GM21619 (cell line): ENCODE measurements at regions not wholly inside any gene's neighbourhood (a gene's known extent, or its start where the extent isn't known, plus 50 kb on each side); places are given as distances from the start of the nearest gene placed in this dataset.

Source experiments
- ATAC-seq: cut with Tn5 transposase; IDR thresholded peaks from one replicate; pipeline ENCODE4 v1.9.1; 2021; ENCODE audit not compliant: unreplicated experiment

DNA sequence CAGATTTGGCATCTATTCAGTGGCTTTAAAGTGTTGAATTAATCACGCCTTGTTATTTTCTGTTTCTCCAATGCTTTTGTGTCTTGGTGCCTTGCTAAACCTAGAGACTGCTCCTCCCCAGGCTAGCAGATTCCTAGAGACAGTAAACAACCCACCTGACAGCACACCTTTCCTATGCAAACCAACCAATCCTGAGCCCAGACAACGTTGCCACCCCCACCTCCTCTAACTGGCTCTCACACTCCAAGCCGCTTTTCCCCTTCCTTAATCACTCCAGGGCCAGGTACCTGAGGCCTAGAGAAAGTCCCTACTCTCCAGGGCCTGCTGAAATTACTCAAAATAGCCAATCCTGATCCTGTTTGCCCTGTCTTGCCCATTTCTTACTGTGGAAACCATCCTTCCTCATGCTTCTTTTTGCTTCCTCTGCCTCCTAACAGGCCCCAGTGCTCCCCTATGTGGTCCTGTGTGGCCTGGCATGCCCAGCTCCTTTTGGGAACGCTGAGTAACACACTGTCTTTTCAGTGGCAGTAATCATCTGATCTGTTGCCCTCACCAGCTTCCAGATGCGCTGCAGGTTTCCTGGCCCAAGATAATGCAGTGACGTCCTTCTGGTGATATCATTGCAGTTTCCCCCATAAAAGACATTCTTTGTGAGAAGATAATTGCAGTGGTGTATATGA, 53.4 kb downstream of the GAS1 start:
- no peak for ATAC-seq

DNA sequence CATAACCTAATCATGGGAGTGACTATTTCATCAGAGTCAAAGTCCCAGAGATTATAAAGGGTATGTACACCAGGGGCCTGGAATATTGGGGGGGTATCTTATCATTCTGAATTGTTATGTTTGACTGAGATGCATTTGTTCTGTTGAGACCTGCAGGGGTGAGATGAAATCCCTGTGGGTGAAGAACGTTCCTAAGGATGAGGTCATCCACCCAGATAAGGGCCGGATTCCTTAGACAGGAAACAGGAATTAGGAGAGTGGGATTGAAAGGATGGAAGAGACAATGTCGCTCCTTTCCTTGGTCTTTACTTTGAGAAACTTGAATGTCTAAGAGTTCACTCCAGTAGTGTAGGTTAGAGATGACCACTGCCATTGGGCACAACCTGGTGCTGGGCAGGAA, 54.7 kb downstream of the GAS1 start:
- no peak for ATAC-seq

DNA sequence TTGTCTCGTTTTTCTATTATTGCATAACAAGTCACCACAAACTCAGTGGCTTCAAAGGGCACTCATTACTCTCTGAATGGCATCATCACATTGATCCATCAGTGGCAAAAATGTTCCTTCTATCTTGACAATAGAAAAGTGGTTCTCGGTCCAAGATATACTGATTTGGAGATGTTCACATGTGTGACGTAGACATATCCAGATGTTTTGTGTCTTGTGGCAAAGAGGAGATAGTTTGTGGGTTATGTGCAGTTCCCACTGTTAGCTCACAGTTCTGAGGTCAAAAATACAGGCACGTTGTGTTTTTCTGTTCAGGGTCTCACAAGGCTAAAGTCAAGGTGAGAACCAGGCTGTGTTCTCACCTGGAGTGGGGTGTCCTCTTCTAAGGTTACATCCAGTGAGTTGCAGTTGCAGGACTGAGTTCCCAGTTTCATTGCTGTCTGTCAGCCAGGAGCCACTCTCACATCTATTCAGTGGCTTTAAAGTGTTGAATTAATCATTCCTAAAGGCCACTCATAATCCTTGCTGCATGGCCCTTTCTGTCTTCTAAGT, 55.3 kb downstream of the GAS1 start:
- ATAC-seq = no peak

DNA sequence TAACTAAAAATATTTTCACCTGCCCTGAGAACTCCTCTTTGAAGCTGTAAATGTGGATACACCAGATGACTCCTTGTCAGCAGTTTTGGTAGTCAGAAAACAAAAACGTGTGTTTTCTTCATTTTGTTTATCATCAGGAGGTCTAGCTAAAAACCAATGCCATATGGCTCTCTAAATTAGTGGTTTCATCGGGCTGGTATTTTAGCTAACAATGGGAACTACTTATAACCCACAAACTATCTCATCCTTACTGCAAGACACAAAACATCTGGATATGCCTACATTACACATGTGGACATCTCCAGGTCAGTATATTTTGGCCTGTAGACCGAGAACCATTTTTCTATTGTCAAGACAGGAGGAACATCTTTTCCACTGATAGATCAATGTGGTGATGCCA, 56.2 kb downstream of the GAS1 start:
- ATAC-seq = no peak

DNA sequence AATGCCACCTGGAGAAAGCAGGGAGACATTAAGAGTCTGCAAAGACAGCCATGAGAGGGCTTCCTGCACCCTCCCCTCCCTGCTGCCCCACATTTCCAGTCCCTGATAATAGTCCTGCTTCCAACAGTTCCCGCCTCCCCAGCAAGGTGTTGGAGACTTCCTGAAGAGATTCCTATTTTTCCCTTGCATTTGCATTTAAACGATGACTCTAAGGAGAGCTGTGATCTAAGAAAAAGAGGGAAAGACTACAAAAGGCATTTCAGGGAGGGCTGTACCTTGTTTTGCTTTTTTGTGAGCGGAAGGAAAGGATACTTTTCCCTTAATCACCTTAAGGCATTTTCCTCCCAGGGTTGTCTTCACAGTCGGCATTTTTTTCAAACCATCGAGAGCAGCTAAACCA, 62.1 kb downstream of the GAS1 start:
- ATAC-seq = no peak

DNA sequence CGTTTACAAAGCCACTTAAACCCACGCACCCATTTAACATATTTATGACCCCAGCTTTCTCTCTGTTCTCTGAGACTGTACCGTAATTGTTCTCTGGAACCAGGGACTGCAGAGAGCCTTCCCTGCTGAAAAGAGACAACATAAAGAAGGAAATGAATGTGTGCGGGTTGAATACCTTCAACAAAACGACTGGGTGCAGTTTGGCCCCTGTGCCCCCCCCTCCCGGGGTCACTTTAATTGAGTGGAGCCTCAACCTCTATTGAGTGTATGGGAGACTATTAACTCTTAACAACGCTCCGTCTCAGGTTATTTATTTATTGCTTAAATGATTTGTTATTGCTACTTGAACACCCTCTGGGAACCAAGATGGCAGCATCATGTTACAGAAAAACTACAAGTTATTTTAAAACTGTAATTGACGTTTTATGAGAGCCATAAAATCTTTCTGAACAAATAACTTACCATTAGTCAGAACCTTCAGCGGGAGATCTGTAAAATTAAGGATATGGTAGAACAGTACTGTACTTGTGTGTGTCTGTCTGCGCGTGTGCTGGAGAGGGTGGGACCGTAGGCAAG, 70.6 kb downstream of the GAS1 start:
- no peak for ATAC-seq

DNA sequence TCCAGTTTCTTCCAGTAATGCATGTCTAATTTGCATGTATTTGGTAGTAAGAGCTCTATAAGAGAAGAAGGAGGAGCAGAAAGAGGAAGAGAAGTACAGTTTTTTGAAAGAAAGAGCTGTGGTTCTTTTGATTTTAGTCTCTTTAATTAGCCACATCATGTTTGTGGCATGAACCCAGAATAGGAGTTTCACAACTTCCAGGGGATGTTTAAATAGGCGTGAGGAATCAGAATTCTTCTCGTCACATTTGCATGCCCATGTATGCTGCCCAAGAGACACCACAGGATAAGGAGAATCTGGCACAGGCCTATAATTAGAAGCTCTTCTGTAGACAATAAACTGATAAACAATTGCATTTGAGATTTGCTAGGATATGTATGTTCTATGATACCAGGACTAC, 78.7 kb downstream of the GAS1 start:
- ATAC-seq = no peak

DNA sequence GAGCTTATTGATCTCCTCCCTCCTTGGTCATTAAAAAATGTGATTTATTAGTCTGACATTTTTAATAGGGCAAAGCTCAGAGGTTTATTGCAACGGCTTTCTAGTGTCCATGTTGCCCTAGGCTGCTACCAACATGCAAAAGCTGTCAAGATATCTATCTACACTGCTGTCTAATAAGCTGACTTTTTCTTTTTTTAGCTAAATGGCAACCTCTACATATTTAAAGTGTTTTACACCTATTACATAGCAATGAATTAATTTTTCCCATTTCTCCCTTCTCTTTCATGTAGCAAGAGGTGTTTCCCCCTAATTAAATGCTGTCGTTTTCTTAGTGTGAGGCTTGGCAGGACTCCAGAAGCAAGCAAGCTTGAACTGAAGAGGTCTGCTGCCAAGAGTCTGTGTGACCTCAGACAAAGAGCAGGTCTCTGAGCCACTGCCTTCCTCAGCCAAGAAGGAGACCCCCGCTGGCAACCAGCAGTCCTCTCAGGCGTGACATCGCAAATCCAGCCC, 79.4 kb downstream of the GAS1 start:
- no peak for ATAC-seq

DNA sequence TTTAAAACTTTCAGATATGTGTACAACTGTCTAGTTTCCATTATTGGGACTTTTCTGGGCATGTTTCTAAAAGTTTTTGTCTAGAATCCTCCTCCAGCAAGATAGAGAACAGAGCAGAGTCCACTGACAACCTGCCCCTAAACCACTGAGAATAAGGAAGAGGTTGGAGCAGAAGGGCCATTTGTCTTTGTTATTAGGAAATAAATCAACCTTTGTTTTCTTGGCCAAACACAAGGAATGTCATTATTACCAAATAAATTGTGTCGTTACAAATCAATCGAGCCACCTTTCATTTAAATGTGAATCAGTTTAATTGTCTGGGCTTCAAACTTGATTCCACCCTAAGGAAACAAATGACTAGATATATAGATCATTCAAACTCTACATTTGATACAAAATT, 81.4 kb downstream of the GAS1 start:
- ATAC-seq = no peak

DNA sequence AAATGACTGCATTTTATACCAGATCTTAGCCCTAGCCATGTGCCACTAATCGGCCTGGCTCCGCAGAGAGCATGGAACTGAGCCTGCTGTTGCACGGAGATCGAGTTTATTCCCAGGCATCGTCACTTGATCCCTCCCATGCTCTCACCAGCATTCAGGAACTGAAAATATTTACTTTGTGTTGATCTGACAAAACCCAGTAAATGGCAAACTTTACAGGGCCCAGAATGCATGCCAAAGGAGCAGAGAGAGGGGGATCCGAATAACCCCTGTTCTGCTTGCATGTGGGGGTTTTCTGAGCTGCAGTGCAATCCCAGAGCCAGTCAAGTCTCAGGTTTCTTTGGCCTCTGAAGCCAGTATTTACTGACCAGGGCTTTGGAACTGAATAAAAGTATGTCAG, 87.3 kb downstream of the GAS1 start:
- ATAC-seq = no peak

DNA sequence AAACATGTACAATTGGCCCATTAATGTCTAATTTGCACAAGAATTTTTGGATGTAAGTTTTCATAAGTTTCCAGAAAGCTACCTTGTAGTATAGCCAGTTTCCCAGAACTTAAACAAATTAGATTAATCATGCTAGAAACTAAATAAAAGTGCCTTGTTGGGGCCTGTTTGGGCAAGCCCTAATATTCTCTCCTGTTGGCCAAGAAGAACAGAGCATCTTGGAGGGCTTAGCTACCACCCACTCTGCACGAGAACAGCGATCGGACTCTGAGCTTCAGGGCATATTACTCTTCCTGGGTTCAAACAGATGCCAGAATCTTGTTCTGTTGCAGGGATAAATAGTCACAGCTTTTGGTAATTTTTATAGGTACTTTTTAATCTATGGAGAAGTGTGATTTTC, 88.2 kb downstream of the GAS1 start:
- ATAC-seq = no peak

DNA sequence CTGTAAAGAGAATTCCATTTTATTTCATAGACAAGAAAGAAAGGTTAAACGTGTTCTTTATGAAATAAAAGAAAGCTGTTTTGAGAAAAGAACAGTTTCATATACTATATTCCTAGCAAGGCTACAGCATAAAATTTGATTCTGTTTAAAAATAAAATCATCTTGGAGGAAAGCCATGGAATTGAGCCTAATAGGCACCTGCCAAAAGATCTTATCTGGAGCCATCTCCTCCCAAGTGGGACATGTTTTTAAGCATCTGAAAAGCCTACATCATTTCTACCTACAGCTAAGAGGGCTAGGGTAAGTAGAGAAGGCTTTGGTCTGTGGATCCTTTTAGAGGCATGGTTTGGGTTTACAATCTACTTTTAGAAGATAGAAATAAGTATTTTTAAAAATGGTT, 89.3 kb downstream of the GAS1 start:
- no peak for ATAC-seq

DNA sequence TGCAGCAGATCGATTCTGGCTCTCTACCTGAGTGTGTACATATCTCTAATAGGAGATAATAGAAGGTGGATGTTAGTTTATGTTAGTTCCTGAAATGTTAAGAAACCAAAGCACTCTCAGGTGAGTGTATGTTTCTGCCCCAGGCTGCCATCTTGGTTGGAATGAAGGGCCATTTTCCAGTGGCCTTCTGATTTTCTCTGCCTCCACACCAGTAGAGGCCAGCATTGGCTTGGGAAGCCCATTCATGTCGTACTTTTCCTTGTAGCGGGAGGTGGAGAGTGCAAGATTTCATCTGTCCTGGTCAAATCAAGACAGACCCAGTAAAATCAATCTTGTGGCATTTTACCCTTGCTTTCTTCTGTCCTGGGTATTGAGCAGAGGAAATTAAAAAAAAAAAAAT, 91.0 kb downstream of the GAS1 start:
- no peak for ATAC-seq

DNA sequence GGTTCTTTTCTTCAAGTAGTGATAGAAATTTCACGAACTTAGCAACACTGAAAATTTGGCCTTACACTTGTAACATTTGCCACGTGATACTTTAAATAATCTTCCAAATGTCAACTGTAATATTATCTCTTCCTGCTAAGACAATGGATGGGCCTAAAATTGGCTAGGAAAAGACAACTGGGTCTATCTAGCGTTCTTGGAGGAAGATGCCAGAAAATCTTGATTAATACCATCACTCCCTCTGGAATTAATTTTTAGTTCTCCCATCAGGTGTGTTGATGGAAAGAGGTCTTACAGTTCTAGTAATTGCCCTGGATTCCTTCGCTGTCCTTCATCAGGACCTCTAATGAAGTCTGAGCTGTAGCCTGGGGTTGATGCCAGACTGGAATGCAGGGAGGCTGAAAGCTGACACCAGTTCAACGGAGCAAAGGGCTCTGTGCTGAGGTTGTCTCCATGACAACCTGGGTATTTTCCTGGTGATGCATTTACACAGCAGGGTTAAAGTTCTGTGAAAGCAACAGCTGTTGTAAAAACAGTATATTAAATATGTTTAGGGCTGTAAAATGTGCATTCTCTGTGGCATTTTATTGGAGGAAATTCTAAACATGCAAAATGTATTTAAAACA, 92.3 kb downstream of the GAS1 start:
- ATAC-seq = no peak

DNA sequence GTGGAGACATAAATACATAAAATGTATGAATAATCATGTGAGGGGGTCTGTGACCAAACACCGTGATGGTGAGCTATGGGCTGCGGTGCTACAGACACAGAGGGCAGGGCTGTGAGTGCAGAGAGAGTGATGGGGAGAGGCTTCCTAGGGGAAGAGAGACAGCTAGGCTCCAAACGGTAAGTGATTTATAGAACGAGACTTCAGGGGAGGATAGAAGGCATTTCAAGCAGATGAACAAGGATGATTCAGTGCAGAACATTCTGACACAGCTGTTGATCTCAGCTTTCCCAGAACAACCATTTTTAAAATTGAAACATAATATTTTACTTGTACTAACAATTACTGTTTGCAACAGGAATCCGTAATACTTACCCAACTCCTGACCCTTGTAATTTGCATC, 100.7 kb downstream of the GAS1 start:
- no peak for ATAC-seq

DNA sequence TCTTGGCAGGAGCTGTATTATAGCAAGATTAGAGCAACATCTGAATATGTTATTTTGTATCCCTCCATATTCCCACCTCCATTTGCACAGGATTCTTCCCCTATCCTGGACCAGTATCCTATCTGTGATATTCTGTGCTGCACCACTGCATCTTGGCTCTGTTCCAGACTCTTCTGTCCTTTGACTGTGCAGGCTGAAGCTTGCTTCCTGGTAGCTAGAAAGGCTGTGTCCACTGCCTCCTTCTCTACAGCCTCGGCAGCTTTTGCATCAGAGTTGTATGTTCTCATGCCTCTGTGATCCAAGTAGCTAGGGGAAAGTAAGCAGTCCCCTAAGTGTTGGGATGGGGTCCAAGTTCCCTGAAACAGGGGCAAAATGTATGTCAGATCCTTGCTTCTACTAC, 104.1 kb downstream of the GAS1 start:
- no peak for ATAC-seq

DNA sequence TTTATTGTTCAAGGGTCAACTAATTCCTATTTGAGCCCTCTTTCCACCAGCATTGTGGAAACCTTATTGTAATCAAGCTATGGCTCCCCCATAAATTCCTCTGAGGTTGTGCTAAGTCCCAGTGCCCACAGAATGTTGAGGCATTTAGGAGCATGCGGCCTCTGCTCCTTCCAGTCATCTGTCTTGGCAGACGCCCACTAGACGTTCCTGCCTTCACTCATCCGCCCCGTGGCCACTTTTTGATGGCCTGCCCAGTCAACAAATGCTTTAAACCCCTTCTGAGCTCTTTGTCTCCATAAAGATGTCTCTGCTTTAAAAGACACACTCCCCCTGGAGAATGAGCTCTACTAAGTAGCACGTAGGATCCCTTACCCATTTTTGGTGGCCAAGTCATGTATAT, 104.7 kb downstream of the GAS1 start:
- ATAC-seq = no peak

DNA sequence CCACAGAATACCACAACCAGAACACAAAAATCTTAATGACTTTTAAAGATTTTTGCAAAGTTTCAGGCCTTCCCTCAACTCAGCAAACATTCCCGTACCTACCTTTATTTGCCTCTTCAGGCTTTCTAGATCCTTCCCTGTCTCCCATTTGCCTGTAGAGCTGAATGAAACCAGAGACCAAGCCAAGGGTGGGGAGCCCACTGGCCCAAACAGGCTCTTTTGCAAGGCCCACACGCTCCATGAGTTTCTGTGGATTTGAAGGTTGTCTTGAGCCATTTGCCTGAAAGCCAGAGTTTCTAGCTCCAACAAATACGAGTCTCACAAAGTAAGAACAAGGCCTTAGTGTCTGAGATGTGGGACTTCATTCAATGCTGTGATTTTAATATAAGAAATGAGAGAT, 107.8 kb downstream of the GAS1 start:
- no peak for ATAC-seq

DNA sequence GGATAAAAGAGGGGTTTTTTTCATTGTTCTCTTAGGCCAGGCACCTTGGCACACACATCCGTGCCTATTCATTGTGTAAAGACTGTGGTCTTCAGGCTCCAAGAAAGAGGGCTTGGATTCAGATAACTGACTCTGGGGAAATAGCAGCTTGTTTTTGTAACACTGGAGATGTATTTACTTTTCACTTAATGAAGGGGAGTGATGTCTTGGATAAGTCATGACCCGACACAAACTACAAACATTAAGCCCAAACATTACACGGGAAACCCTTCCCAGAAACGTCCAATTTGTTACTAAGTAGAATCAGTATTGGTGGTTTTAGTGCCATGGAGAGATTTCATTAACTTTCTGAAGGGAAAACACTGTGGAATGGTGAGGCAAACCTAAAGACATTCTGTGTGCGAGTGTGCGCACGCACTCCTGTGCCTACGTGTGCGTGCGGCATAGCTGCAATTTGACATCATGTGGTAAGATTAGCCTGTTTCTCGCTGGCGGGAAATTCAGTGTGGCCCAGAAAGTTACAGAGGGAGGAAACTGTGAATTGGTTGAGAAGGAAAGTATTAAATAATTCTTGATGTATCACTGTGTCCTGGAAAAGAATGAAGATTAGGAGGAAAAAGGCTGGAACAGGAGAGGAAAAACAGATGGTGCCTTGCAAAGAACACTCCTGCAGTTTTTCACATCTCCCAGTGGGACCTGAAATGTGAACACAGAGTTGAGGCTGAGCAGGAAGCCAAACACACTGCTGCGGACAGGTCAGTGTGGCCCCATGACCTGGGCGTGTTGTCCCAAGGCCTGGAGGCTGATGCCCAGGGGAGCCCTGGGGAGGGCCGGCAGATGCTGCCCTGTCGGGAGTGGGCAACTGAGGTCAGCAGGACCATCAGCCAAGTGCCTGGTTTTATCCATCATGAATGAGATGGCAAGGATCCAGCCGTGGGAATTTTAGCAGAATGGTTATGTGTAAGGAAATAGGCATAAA, 108.5 kb downstream of the GAS1 start:
- ATAC-seq = no peak

DNA sequence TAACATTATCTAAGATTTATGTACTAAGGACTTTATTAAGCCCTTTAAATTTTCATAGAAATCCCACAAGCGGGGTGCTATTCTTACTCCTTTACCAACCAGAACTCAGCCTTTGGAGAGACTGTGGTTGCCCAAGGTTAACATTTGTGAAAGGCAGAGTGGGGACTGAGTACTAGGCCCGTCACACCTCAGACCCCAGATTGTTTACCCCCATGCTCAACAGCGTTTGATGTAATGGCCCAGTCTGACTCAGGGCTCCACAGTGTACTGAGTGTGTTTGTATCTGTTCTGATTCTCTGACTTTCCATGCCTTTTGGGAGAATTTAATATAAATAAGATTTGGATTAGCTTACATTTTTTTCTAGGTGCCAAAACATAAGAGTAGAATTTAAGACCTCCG, 110.0 kb downstream of the GAS1 start:
- ATAC-seq = no peak

DNA sequence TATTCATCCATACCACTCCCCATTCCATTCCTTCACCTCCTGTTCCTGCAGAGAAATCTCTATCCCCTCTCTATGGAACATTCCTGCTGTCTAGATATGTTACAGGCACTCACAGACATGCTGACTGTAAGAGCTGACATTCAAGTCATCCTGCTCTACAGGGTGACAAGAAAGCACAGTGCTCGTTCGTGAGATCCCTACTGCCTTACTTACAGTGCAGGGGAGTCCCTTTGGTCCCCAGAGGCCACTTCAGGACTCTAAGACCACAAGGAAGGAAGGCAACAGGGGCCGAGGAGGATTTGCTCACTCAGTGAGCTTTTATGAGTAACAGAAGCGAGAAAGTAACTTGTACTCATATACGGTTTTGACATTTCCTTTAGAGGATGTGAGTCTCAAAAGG, 110.5 kb downstream of the GAS1 start:
- peak; percentile 96 for ATAC-seq
